Adrenal gland (tissue), 9 donors: ENCODE measurements at regions not wholly inside any gene's neighbourhood (a gene's known extent, or its start where the extent isn't known, plus 50 kb on each side); places are given as distances from the start of the nearest gene placed in this dataset.

Experiments
- DNase-seq, 7 donors: peaks; one replicate each; pipeline ENCODE4 v3.0.0-alpha.2; 2019 to 2020
- H3K27ac ChIP-seq, 5 donors: fragments of 200-600 bp; sonication (generic) in 4 of 5; 1 replicate in 3 of 5; 2 replicates in 2 of 5; pipeline versions ENCODE4 v1.5.1 to v1.8.0; 2016 to 2020; ENCODE audit warnings: mild to moderate bottlenecking in 1 of 5
- H3K27me3 ChIP-seq: fragments of 200-600 bp; 2 replicates; pipeline ENCODE4 v1.8.0; 2021
- H3K36me3 ChIP-seq, 2 donors: fragments of 200-600 bp; replicated peaks in 1 of 2; 1 replicate in 1 of 2; 2 replicates in 1 of 2; pipeline versions ENCODE4 v1.5.1 to v1.8.0; 2018 to 2022
- H3K4me1 ChIP-seq, 2 donors: fragments of 200-600 bp; replicated peaks in 1 of 2; 1 replicate in 1 of 2; 2 replicates in 1 of 2; pipeline versions ENCODE4 v1.5.1 to v1.8.0; 2018 to 2021
- H3K4me3 ChIP-seq, 4 donors: fragments of 200-600 bp; sonication (generic) in 3 of 4; one replicate each; pipeline ENCODE4 v1.5.1; 2016 to 2018
- H3K9me3 ChIP-seq, 3 donors: fragments of 200-600 bp; sonication (generic) in 1 of 3; replicated peaks in 1 of 3; 1 replicate in 2 of 3; 2 replicates in 1 of 3; pipeline versions ENCODE4 v1.5.1 to v1.8.0; 2016 to 2021
- CTCF ChIP-seq, 6 experiments: fragments of 450-650 bp in 4 of 6; fragments of 200-600 bp in 2 of 6; sonication (generic) in 1 of 6; IDR thresholded peaks; 1 replicate in 5 of 6; 2 replicates in 1 of 6; pipeline versions ENCODE4 v1.5.1 to v1.8.0; 2016 to 2021; ENCODE audit warnings: antibody characterized with exemption in 6 of 6, mild to moderate bottlenecking in 2 of 6, moderate library complexity in 1 of 6
- POLR2A ChIP-seq, 2 donors: fragments of 450-650 bp; IDR thresholded peaks; one replicate each; pipeline ENCODE4 v1.6.1; 2017; ENCODE audit warnings: antibody characterized with exemption in 2 of 2, mild to moderate bottlenecking in 2 of 2, moderate library complexity in 1 of 2
- WGBS, 4 donors: extraction: QIAGEN DNeasy Blood & Tissue Kit in 2 of 4; methylation state at CpG; one replicate each; pipeline versions ENCODE4 v1.1.5 to v1.1.7; 2013 to 2017; 5-methylcytosine and 5-hydroxymethylcytosine counted together
- intact Hi-C, 2 donors: fragments of 100-400 bp; cut with DNase I; formaldehyde crosslinking; loops; one replicate each; pipeline versions ENCODE4 v1.14.1 to v1.15.0; 2022 to 2023
- donor health status: healthy with polysubstance abuse.
- donor health status: Bipolar disorder and iron deficiency.
- donor health status: DM: yes; HTN: yes; CAD: no.
- donor health status: DM: no; HTN: no; CAD: no.
- donor health status: DM: no; HTN: no; CAD: no.

GRCh38 chr10:10780746-10781145 lies 236.9 kb upstream of the CELF2 start:
- no peaks in the 10 kb centered on the region for H3K4me1 ChIP-seq
- no peak overlapping the region for H3K27ac ChIP-seq
- no peaks in the 10 kb centered on the region for H3K9me3 ChIP-seq
- H3K27me3 ChIP-seq = no peaks in the 10 kb centered on the region
- intact Hi-C loops = no loop called here
- DNase-seq = no peak
- TF ChIP-seq CTCF (IDR thresholded peaks at IDR 0.05) (no peak), POLR2A (IDR thresholded peaks at IDR 0.05) (no peak)
- WGBS, 4 donors = 81 to 82% (median 81%) methylated on average over 3 of the region's 3 CpGs
- no peak overlapping the region for H3K4me3 ChIP-seq
- no peaks in the 10 kb centered on the region for H3K36me3 ChIP-seq

- Histone ChIP-seq H3K27me3 (no peaks in the 10 kb centered on the region), H3K4me3 (no peak overlapping the region), H3K36me3 (no peaks in the 10 kb centered on the region), H3K27ac (no peak overlapping the region), H3K9me3 (no peaks in the 10 kb centered on the region), H3K4me1 (no peaks in the 10 kb centered on the region)
- TF ChIP-seq CTCF (IDR thresholded peaks at IDR 0.05) (no peak), POLR2A (IDR thresholded peaks at IDR 0.05) (no peak)
- DNase-seq = no peak
- intact Hi-C loops = no loop called here
- WGBS, 4 donors = 79 to 89% (median 82%) methylated on average over 5 of the region's 5 CpGs
Observed at GRCh38 chr10:10782603-10783002, 235.1 kb upstream of the CELF2 start.

GRCh38 chr10:10785627-10786026 lies 232.0 kb upstream of the CELF2 start:
- intact Hi-C loops = no loop called here

GRCh38 chr10:10786109-10787090 lies 231.3 kb upstream of the CELF2 start:
- Histone ChIP-seq H3K27me3 (no peaks in the 10 kb centered on the region), H3K4me1 (no peaks in the 10 kb centered on the region), H3K4me3 (no peak overlapping the region), H3K36me3 (no peaks in the 10 kb centered on the region), H3K27ac (no peak overlapping the region), H3K9me3 (no peaks in the 10 kb centered on the region)
- 67 to 78% (median 73%) methylated on average over 7 of the region's 7 CpGs for WGBS, 4 donors
- intact Hi-C loops = no loop called here
- no peak for TF ChIP-seq POLR2A (IDR thresholded peaks at IDR 0.05)
- no peak for DNase-seq

More at GRCh38 chr10:10785627-10786026, 232.0 kb upstream of the CELF2 start:
- Histone ChIP-seq H3K27ac (no peak overlapping the region), H3K4me3 (no peak overlapping the region), H3K9me3 (no peaks in the 10 kb centered on the region), H3K4me1 (no peaks in the 10 kb centered on the region), H3K36me3 (no peaks in the 10 kb centered on the region), H3K27me3 (no peaks in the 10 kb centered on the region)
- no peak for DNase-seq
- no peak for TF ChIP-seq POLR2A (IDR thresholded peaks at IDR 0.05)
- no peak for TF ChIP-seq CTCF (IDR thresholded peaks at IDR 0.05)

GRCh38 chr10:10787586-10787985 lies 230.1 kb upstream of the CELF2 start:
- Histone ChIP-seq H3K27ac (no peak overlapping the region), H3K4me3 (no peak overlapping the region), H3K9me3 (no peaks in the 10 kb centered on the region), H3K36me3 (no peaks in the 10 kb centered on the region), H3K4me1 (no peaks in the 10 kb centered on the region), H3K27me3 (no peaks in the 10 kb centered on the region)
- no peak for TF ChIP-seq CTCF (IDR thresholded peaks at IDR 0.05)
- TF ChIP-seq POLR2A (IDR thresholded peaks at IDR 0.05) = no peak
- WGBS, 4 donors = 63 to 73% (median 68%) methylated on average over 4 of the region's 4 CpGs
- DNase-seq = no peak
- intact Hi-C loops = no loop called here
